D341Med (cell line): ENCODE measurements at regions not wholly inside any gene's neighbourhood (a gene's known extent, or its start where the extent isn't known, plus 50 kb on each side); places are given as distances from the start of the nearest gene placed in this dataset.

Experiments used
- DNase-seq: peaks from one replicate; pipeline ENCODE4 v3.0.0; 2012; ENCODE audit warnings: low spot score

GRCh38 chr4:15340902-15341732 is 86.7 kb upstream of the C1QTNF7 start:
- no peak for DNase-seq

DNA sequence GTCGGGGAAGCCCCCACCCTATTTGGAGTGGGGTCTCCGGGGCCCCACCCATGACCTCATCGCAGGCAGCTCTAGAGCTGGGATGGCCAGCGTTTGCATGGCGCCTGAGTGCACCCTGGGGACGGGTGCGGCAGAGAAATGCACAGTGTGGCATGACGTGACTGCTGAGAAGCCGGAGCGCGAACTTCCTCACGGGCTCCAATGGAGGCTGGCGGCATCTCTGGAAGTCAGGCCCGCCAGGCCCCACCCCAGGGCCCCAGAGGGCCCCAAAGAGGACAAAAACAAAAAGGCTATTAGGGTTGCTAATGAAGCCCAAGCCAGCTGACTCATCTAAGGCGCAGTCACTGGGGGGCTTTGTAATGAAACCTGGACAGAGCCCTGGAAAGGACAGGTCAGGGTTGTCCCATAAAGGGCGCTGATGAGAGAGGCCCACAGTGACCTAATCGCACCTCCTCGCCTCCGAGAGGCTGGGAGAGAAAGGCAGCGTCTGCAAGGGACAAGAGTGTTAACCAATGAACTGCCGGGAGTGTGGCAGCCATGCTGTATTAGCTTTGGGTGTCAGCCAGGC is 86.0 kb upstream of the C1QTNF7 start:
- DNase-seq: no peak

DNA sequence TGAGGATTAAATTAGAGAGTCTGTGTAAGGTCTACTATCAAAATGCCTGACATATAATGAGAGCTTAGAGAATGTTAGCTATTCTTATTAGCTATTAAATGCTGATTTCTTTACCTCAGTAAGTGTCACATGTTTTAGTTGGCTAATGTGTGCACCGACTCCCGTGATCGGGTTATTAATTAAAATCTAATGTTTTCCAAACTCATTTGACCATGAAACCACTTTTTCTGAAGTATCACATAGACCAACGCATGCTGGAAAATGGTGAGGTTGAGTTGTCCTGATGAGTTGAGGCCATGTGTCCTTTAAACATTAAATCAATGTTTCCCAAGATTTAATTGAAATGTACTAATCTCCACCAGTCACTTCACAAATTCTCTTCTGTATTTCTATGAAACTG is 84.8 kb upstream of the C1QTNF7 start:
- no peak for DNase-seq

- DNase-seq: no peak
Measured at GRCh38 chr4:15343581-15343980, 84.3 kb upstream of the C1QTNF7 start.

- no peak for DNase-seq
Measured at GRCh38 chr4:15344041-15344440, 83.8 kb upstream of the C1QTNF7 start.

GRCh38 chr4:15345134-15345533 is 82.7 kb upstream of the C1QTNF7 start:
- DNase-seq: no peak

DNA sequence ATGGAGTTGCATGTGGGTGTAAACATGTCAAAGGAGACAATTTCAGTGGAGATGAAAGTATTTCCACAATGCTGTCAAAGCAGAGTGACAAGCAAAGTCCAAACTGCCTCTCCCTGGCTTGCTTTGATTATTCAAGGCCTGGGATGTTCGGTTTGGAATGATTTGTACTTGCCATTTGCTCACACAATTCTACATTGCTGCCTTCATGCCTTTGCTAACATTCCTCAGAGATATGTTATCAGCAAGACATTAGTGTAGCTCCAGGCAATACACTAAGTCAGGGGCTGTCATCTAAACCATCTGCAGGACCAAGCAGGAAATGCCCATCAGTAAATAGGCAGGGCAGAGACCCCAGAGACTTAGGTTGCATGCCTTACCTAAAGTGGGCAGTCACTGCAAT is 79.6 kb upstream of the C1QTNF7 start:
- no peak for DNase-seq

- DNase-seq: no peak
Measured at GRCh38 chr4:15348695-15349094, 79.1 kb upstream of the C1QTNF7 start.

DNA sequence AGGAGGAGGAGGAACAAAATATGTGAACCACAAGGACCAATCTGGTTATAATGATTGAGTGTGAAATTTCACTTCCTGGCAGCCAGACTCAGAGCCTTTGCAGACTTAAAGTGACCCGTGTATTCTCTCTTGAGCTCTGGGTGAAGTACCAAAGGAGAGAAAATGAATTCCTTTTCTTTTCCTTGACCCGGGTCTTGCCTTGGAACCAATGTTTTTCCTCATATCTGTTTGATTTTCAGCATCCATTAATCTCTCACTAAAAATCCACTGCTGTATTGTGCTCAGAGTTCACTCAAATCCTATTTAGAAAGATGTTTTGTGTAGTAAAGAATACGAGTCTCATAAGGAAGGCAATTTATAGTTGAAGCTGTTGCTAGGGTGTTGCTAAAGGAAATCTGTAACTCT is 78.3 kb upstream of the C1QTNF7 start:
- DNase-seq: no peak

GRCh38 chr4:15349965-15350364 is 77.9 kb upstream of the C1QTNF7 start:
- no peak for DNase-seq

DNA sequence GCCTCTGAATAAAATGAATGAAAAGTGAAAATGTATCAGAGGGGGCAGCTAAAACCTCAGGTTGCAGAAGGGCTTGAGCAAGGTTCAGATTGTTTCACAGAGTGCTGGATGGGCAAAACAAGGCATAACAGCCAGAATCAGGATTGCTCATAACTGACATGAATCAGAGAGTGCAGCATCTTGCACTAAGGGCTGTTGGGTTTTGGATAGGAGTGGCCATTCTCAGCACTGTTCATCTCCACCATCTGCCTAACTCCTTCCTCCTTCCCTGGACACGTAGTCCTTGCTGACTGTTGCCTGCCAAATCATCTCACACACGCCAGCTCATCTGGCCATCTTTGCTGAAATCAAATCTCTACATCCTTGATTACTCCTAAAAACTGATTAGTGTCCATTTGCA is 75.3 kb upstream of the C1QTNF7 start:
- DNase-seq: no peak

DNA sequence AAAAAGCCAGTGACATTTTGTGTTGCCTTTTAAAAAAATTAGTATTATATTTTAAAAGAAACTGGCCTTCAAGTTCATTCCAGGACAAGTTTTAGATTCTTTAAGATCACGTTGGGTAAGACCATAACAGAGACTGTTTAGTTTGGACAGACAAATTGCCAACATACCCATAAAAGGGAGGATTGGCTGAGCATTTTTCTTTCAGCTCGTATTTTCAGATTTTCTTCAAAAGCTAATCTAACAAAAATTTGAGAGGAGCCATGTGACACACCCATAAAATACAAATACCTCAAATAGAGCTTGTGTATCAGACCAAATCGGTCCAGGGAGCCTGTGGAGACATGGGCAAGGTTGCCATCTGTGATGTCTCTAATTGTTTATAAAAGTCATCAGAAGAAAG is 74.6 kb upstream of the C1QTNF7 start:
- no peak for DNase-seq

GRCh38 chr4:15354371-15355297 is 73.2 kb upstream of the C1QTNF7 start:
- DNase-seq: no peak

GRCh38 chr4:15361529-15361928 is 66.3 kb upstream of the C1QTNF7 start:
- no peak for DNase-seq

DNA sequence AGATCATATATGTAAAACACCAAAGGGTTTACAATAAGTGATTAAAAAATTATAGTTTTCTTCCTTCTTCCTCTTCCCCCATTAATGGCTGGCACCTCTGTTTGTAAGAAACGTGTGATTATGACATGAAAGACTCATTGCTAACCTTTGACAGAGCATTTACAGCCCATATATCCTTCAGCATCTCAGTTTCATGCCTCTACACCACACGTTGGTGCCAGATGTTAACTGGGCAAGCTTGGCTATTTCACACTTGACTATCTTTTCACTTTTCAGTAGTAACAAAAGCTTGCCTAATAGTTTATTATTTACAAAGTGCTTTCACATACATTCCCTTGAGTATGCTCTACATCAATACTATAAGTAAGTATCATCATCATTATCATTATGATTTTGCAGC is 65.3 kb upstream of the C1QTNF7 start:
- no peak for DNase-seq

DNA sequence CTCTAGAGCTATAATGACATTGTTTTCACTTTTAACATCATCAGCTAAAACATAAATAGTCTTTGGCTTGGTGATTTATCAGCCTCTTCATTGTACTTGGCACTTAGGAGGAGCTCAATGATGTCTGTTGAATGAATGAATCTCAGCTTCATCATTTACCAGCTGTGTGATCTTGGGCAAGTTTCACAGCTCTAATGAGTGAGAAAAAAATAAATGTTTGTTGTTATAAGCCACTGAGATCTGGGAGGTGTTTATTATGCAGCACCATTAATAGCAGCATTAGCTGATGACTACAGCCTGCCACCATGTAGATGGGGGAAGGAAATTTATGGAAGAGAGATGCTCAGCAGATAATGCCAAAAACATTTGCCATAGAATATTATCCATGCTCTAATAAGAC is 63.6 kb upstream of the C1QTNF7 start:
- DNase-seq: no peak

DNA sequence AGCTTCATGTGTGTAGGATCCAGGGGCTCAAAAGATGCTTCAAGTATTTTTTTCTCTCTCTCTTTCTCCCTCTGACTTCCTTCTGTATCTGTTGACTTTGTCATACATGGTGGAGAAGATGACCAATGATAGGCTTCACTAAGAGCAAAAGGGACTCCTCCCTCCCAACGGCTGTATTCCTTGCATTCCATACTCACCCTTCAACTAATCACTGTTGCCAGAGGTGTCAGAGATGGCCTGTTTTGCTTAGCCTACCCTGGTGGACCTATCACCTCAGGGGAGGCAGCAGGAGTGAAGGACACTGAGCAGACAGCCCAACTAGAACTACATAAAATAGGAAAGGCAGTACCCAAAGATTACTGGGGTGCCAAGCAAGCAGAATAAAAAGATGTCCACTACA is 62.2 kb upstream of the C1QTNF7 start:
- DNase-seq: no peak

- DNase-seq: no peak
Measured at GRCh38 chr4:15366721-15367120, 61.1 kb upstream of the C1QTNF7 start.

- DNase-seq: no peak
Measured at GRCh38 chr4:15368856-15369255, 59.0 kb upstream of the C1QTNF7 start.

DNA sequence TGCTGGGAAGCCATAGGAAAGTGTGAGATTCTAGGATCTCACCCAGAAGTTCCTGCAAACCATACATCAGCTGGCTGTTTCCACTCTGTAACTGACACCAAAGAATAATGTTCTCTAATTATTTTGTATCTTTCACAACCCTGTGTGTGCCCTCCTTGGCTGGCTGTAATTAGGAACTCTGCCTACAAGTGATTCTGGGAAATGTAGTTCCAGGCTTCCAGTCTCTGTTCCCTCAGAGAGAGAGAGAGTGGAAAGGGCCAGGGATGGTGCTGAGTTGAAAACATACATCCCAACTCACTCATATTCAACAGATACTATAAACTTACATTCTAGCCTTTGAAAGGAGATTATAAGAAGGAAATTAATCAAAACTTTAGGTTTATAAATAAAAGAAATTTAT is 57.5 kb upstream of the C1QTNF7 start:
- no peak for DNase-seq

DNA sequence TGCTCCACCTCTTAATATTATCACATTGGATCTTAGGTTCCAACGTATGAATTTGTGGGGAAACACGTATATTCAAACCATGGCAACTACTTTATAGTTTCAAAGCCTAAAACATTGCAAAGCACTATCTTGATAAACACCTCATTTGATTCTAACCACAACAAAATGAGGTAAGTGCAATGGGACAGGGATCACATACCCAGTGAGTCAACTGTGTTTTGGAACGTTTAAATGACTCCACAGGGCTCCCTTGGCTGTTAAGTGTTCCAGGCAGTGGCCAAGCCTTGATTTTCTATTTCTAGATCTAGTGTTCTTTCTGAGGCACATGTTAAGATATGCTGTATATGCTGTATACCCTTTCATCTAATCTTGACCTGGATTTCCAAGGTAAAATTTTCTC is 54.5 kb upstream of the C1QTNF7 start:
- no peak for DNase-seq

GRCh38 chr4:15374656-15375055 is 53.2 kb upstream of the C1QTNF7 start:
- no peak for DNase-seq

GRCh38 chr4:15375667-15376066 is 52.2 kb upstream of the C1QTNF7 start:
- no peak for DNase-seq
